ENCODE measurements at regions not wholly inside any gene's neighbourhood (a gene's known extent, or its start where the extent isn't known, plus 50 kb on each side); places are given as distances from the start of the nearest gene placed in this dataset.

DNA sequence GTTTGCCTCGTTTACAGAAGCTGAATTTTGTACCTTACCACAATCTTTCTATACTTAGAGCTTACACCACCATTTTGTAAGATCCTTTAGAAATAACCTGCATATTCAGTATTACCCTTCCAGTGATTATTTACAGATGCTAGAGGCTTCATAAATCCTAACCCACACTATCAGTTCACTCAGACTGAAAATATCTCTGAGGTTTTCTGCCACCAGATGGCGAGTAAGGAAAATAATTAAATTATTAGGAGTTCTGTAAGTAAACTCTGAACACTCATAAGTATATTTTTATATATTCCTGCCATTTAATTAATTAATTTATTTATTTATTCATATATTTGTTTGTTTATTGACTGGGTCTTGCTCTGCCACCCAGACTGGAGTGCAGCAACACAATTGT is 1635.2 kb downstream of the PLA2G4A start:
- peak; percentile 53; the same call in 2 of the 3 replicates for ATAC-seq
- TF ChIP-seq CREB5 (CRISPR knock-in tag; IDR thresholded peaks at IDR 0.05; ENCODE audit: low read depth) (no peak), ZFP3 (CRISPR knock-in tag; IDR thresholded peaks at IDR 0.05) (no peak)
- TF ChIP-seq, protein P1, sequence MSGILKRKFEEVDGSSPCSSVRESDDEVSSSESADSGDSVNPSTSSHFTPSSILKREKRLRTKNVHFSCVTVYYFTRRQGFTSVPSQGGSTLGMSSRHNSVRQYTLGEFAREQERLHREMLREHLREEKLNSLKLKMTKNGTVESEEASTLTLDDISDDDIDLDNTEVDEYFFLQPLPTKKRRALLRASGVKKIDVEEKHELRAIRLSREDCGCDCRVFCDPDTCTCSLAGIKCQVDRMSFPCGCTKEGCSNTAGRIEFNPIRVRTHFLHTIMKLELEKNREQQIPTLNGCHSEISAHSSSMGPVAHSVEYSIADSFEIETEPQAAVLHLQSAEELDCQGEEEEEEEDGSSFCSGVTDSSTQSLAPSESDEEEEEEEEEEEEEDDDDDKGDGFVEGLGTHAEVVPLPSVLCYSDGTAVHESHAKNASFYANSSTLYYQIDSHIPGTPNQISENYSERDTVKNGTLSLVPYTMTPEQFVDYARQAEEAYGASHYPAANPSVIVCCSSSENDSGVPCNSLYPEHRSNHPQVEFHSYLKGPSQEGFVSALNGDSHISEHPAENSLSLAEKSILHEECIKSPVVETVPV (CRISPR knock-in tag; IDR thresholded peaks at IDR 0.05): no peak

GRCh38 chr1:188466539-188466938 is 1637.8 kb downstream of the PLA2G4A start:
- no peak for ATAC-seq
- TF ChIP-seq ZFP30 (CRISPR knock-in tag; IDR thresholded peaks at IDR 0.05) (no peak), ARNTL (CRISPR knock-in tag; IDR thresholded peaks at IDR 0.05; ENCODE audit: borderline replicate concordance, low read depth) (no peak), GLIS3 (CRISPR knock-in tag; IDR thresholded peaks at IDR 0.05) (no peak), ZNF565 (CRISPR knock-in tag; conservative IDR thresholded peaks at IDR 0.05; ENCODE audit: low read depth) (no peak), PPARA (CRISPR knock-in tag; IDR thresholded peaks at IDR 0.05; ENCODE audit: borderline replicate concordance) (no peak), RARB (CRISPR knock-in tag; IDR thresholded peaks at IDR 0.05) (no peak), CSDC2 (CRISPR knock-in tag; IDR thresholded peaks at IDR 0.05) (no peak), TCF4 (CRISPR knock-in tag; IDR thresholded peaks at IDR 0.05; ENCODE audit: borderline replicate concordance) (no peak), BACH2 (CRISPR knock-in tag; IDR thresholded peaks at IDR 0.05; ENCODE audit: borderline replicate concordance) (no peak), ZNF70 (CRISPR knock-in tag; IDR thresholded peaks at IDR 0.05) (no peak), TSHZ2 (CRISPR knock-in tag; IDR thresholded peaks at IDR 0.05) (no peak), ZNF8 (CRISPR knock-in tag; IDR thresholded peaks at IDR 0.05) (no peak), CREB5 (CRISPR knock-in tag; IDR thresholded peaks at IDR 0.05; ENCODE audit: low read depth) (no peak), ESRRG (CRISPR knock-in tag; IDR thresholded peaks at IDR 0.05) (no peak), POU6F1 (CRISPR knock-in tag; IDR thresholded peaks at IDR 0.05; ENCODE audit: borderline replicate concordance, low read depth) (no peak), ZFP3 (CRISPR knock-in tag; IDR thresholded peaks at IDR 0.05) (no peak)
- TF ChIP-seq, protein P2, sequence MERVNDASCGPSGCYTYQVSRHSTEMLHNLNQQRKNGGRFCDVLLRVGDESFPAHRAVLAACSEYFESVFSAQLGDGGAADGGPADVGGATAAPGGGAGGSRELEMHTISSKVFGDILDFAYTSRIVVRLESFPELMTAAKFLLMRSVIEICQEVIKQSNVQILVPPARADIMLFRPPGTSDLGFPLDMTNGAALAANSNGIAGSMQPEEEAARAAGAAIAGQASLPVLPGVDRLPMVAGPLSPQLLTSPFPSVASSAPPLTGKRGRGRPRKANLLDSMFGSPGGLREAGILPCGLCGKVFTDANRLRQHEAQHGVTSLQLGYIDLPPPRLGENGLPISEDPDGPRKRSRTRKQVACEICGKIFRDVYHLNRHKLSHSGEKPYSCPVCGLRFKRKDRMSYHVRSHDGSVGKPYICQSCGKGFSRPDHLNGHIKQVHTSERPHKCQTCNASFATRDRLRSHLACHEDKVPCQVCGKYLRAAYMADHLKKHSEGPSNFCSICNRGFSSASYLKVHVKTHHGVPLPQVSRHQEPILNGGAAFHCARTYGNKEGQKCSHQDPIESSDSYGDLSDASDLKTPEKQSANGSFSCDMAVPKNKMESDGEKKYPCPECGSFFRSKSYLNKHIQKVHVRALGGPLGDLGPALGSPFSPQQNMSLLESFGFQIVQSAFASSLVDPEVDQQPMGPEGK (CRISPR knock-in tag; IDR thresholded peaks at IDR 0.05; ENCODE audit: borderline replicate concordance): no peak
- TF ChIP-seq, protein P1 (CRISPR knock-in tag; IDR thresholded peaks at IDR 0.05): no peak

Data from SK-N-SH treated with all-trans-retinoic acid at 6 μM for 48 hours (cell line).